ENCODE measurements at regions not wholly inside any gene's neighbourhood (a gene's known extent, or its start where the extent isn't known, plus 50 kb on each side); places are given as distances from the start of the nearest gene placed in this dataset.
"Not testable (repeated sequence)": the region's sequence is repeated elsewhere in the genome, so short reads cannot be mapped to it uniquely, and the experiment has no call there.

GRCh38 chr6:57948481-57948880 lies 631.1 kb downstream of the PRIM2 start:
- TF ChIP-seq CTCF (IDR thresholded peaks at IDR 0.05); POLR2AphosphoS5 (IDR thresholded peaks at IDR 0.05; ENCODE audit: insufficient read depth in 1 of 2, low read depth in 1 of 2); POLR2A (IDR thresholded peaks at IDR 0.05): not testable (repeated sequence)

Measured in vagina (tissue), 2 donors.